K562 (cell line): ENCODE measurements at regions not wholly inside any gene's neighbourhood (a gene's known extent, or its start where the extent isn't known, plus 50 kb on each side); places are given as distances from the start of the nearest gene placed in this dataset.

Experiments used
- EZH2 ChIP-seq: IDR thresholded peaks from 2 replicates; pipeline ENCODE4 v1.6.1; 2012; ENCODE audit warnings: low read depth, mild to moderate bottlenecking, inconsistent platforms, low read length, borderline replicate concordance
- GATA2 ChIP-seq: sonication (generic); formaldehyde crosslinking; IDR thresholded peaks from 2 replicates; pipeline ENCODE4 v1.4.0; 2020; ENCODE audit warnings: mild to moderate bottlenecking, missing genetic modification reagents
- KLF16 ChIP-seq: IDR thresholded peaks from 2 replicates; pipeline ENCODE4 v1.6.1; 2016; ENCODE audit warnings: antibody characterized with exemption
- L3MBTL2 ChIP-seq: fragments of 450-650 bp; IDR thresholded peaks from 2 replicates; pipeline ENCODE4 v1.6.1; 2016; ENCODE audit warnings: mild to moderate bottlenecking, moderate library complexity
- NONO ChIP-seq, 2 experiments: fragments of 200-400 bp in 1 of 2; fragments of 450-650 bp in 1 of 2; formaldehyde crosslinking in 1 of 2; IDR thresholded peaks; 2 replicates each; pipeline ENCODE4 v1.6.1; 2017; ENCODE audit warnings: low read depth in 2 of 2, mild to moderate bottlenecking in 2 of 2, moderate library complexity in 2 of 2, low read length in 1 of 2
- NR2C1 ChIP-seq, 2 experiments: fragments of 450-650 bp; IDR thresholded peaks; 2 replicates each; pipeline ENCODE4 v1.6.1; 2017; ENCODE audit warnings: mild to moderate bottlenecking in 2 of 2, antibody characterized with exemption in 1 of 2, inconsistent platforms in 1 of 2, missing compliant biosample characterization in 1 of 2, missing genetic modification characterization in 1 of 2
- POLR2AphosphoS5 ChIP-seq: IDR thresholded peaks from 2 replicates; pipeline ENCODE4 v1.6.1; 2011; ENCODE audit warnings: mild to moderate bottlenecking, low read depth, low read length, moderate library complexity; ENCODE audit not compliant: control insufficient read depth, insufficient read depth
- SIN3A ChIP-seq, 2 experiments: fragments of 150-350 bp in 1 of 2; IDR thresholded peaks; 2 replicates each; pipeline ENCODE4 v1.6.1; 2011 to 2016; ENCODE audit warnings: borderline replicate concordance in 2 of 2, low read depth in 2 of 2, low read length in 2 of 2, mild to moderate bottlenecking in 2 of 2, moderate library complexity in 2 of 2; ENCODE audit not compliant: control insufficient read depth in 1 of 2
- ZNF140 ChIP-seq: fragments of 250-450 bp; sonication (Bioruptor Pico); IDR thresholded peaks from 2 replicates; pipeline ENCODE4 v1.8.0; 2021; ENCODE audit warnings: moderate library complexity, mild to moderate bottlenecking, inconsistent platforms
- ZNF174 ChIP-seq: fragments of 250-450 bp; sonication (Bioruptor Pico); IDR thresholded peaks from 2 replicates; pipeline ENCODE4 v1.4.0; 2020; ENCODE audit warnings: mild to moderate bottlenecking
- TF ChIP-seq, protein P1 (sequence below): fragments of 450-650 bp; IDR thresholded peaks from 2 replicates; pipeline ENCODE4 v1.6.1; 2018; ENCODE audit not compliant: partially characterized antibody
- TF ChIP-seq, protein P2 (sequence below): sonication (generic); formaldehyde crosslinking; IDR thresholded peaks from 2 replicates; pipeline ENCODE4 v1.8.0; 2022; ENCODE audit warnings: mild to moderate bottlenecking, missing genetic modification reagents
- TF ChIP-seq, protein P3 (sequence below), 2 experiments: fragments of 450-650 bp; formaldehyde crosslinking in 1 of 2; IDR thresholded peaks; 2 replicates each; pipeline versions ENCODE4 v1.4.0 to v1.6.1; 2014 to 2020; ENCODE audit warnings: mild to moderate bottlenecking in 2 of 2, borderline replicate concordance in 1 of 2, low read depth in 1 of 2

DNA sequence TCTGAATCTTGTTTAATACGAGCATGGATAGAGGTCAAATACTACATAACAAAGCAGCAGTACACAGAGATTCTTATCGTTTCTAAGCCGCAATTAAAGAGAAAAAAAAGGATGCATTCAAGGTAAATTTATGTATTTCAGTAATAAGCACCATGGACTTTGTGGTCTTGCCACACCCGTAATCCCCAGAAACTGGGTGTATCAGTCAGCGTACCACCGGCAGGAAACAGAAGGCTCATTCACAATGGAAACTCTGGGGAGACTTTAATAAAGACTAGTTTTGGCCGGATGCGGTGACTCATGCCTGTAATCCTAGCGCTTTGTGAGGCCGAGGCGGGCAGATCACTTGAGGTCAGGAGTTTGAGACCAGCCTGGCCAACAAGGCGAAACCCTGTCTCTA is 81.9 kb upstream of the ZNF280D start:
- TF ChIP-seq ZNF140 (CRISPR knock-in tag) (no peak), POLR2AphosphoS5 (no peak), EZH2 (no peak), NR2C1 (IDR thresholded peaks at IDR 0.05) (no peak), NR2C1 (tag; IDR thresholded peaks at IDR 0.05) (no peak), GATA2 (no peak), SIN3A (IDR thresholded peaks at IDR 0.05; ENCODE audit: borderline replicate concordance in 2 of 2, control insufficient read depth in 1 of 2, low read depth in 2 of 2, low read length in 2 of 2) (no peak), KLF16 (no peak), ZNF174 (CRISPR knock-in tag) (no peak), NONO (IDR thresholded peaks at IDR 0.05; ENCODE audit: low read depth in 2 of 2, low read length in 1 of 2) (no peak), L3MBTL2 (no peak)
- TF ChIP-seq, protein P1, sequence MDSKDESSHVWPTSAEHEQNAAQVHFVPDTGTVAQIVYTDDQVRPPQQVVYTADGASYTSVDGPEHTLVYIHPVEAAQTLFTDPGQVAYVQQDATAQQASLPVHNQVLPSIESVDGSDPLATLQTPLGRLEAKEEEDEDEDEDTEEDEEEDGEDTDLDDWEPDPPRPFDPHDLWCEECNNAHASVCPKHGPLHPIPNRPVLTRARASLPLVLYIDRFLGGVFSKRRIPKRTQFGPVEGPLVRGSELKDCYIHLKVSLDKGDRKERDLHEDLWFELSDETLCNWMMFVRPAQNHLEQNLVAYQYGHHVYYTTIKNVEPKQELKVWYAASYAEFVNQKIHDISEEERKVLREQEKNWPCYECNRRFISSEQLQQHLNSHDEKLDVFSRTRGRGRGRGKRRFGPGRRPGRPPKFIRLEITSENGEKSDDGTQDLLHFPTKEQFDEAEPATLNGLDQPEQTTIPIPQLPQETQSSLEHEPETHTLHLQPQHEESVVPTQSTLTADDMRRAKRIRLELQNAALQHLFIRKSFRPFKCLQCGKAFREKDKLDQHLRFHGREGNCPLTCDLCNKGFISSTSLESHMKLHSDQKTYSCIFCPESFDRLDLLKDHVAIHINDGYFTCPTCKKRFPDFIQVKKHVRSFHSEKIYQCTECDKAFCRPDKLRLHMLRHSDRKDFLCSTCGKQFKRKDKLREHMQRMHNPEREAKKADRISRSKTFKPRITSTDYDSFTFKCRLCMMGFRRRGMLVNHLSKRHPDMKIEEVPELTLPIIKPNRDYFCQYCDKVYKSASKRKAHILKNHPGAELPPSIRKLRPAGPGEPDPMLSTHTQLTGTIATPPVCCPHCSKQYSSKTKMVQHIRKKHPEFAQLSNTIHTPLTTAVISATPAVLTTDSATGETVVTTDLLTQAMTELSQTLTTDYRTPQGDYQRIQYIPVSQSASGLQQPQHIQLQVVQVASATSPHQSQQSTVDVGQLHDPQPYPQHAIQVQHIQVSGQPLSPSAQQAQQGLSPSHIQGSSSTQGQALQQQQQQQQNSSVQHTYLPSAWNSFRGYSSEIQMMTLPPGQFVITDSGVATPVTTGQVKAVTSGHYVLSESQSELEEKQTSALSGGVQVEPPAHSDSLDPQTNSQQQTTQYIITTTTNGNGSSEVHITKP = no peak
- TF ChIP-seq, protein P2, sequence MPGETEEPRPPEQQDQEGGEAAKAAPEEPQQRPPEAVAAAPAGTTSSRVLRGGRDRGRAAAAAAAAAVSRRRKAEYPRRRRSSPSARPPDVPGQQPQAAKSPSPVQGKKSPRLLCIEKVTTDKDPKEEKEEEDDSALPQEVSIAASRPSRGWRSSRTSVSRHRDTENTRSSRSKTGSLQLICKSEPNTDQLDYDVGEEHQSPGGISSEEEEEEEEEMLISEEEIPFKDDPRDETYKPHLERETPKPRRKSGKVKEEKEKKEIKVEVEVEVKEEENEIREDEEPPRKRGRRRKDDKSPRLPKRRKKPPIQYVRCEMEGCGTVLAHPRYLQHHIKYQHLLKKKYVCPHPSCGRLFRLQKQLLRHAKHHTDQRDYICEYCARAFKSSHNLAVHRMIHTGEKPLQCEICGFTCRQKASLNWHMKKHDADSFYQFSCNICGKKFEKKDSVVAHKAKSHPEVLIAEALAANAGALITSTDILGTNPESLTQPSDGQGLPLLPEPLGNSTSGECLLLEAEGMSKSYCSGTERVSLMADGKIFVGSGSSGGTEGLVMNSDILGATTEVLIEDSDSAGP = no peak
- TF ChIP-seq, protein P3, sequence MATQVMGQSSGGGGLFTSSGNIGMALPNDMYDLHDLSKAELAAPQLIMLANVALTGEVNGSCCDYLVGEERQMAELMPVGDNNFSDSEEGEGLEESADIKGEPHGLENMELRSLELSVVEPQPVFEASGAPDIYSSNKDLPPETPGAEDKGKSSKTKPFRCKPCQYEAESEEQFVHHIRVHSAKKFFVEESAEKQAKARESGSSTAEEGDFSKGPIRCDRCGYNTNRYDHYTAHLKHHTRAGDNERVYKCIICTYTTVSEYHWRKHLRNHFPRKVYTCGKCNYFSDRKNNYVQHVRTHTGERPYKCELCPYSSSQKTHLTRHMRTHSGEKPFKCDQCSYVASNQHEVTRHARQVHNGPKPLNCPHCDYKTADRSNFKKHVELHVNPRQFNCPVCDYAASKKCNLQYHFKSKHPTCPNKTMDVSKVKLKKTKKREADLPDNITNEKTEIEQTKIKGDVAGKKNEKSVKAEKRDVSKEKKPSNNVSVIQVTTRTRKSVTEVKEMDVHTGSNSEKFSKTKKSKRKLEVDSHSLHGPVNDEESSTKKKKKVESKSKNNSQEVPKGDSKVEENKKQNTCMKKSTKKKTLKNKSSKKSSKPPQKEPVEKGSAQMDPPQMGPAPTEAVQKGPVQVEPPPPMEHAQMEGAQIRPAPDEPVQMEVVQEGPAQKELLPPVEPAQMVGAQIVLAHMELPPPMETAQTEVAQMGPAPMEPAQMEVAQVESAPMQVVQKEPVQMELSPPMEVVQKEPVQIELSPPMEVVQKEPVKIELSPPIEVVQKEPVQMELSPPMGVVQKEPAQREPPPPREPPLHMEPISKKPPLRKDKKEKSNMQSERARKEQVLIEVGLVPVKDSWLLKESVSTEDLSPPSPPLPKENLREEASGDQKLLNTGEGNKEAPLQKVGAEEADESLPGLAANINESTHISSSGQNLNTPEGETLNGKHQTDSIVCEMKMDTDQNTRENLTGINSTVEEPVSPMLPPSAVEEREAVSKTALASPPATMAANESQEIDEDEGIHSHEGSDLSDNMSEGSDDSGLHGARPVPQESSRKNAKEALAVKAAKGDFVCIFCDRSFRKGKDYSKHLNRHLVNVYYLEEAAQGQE (IDR thresholded peaks at IDR 0.05; ENCODE audit: borderline replicate concordance) = peak; percentile 95
- TF ChIP-seq, protein P3 (CRISPR knock-in tag; IDR thresholded peaks at IDR 0.05; ENCODE audit: low read depth) = no peak
